ENCODE measurements at regions not wholly inside any gene's neighbourhood (a gene's known extent, or its start where the extent isn't known, plus 50 kb on each side); places are given as distances from the start of the nearest gene placed in this dataset.
"Not testable (repeated sequence)": the region's sequence is repeated elsewhere in the genome, so short reads cannot be mapped to it uniquely, and the experiment has no call there.

GRCh38 chr12:91452464-91452863, 269.8 kb upstream of the DCN start:
- H3K36me3 Mint-ChIP-seq (ENCODE audit: low read depth); H3K27me3 Mint-ChIP-seq (ENCODE audit: insufficient read depth); DNase-seq (ENCODE audit: low spot score); H3K4me1 Mint-ChIP-seq (ENCODE audit: low read depth); H3K4me3 Mint-ChIP-seq; intact Hi-C loops (cut with micrococcal nuclease); H3K27ac Mint-ChIP-seq: not testable (repeated sequence)
- H3K9me3 Mint-ChIP-seq, result peaks cover 19% of the 10 kb centered on the region

- no peaks in the 10 kb centered on the region for H3K27me3 Mint-ChIP-seq (ENCODE audit: insufficient read depth)
- H3K27ac Mint-ChIP-seq, result no peak overlapping the region
- no peaks in the 10 kb centered on the region for H3K36me3 Mint-ChIP-seq (ENCODE audit: low read depth)
- intact Hi-C loops (cut with micrococcal nuclease), result no loop called here
- no peaks in the 10 kb centered on the region for H3K9me3 Mint-ChIP-seq
- DNase-seq (ENCODE audit: low spot score), result no peak
- no peak overlapping the region for H3K4me3 Mint-ChIP-seq
- no peaks in the 10 kb centered on the region for H3K4me1 Mint-ChIP-seq (ENCODE audit: low read depth)
Measured at GRCh38 chr12:91441993-91442952, 259.7 kb upstream of the DCN start.

- Mint-ChIP-seq H3K4me3 (no peak overlapping the region), H3K27me3 (ENCODE audit: insufficient read depth) (no peaks in the 10 kb centered on the region), H3K36me3 (ENCODE audit: low read depth) (no peaks in the 10 kb centered on the region), H3K9me3 (no peaks in the 10 kb centered on the region), H3K27ac (no peak overlapping the region), H3K4me1 (ENCODE audit: low read depth) (no peaks in the 10 kb centered on the region)
- intact Hi-C loops (cut with micrococcal nuclease), result no loop called here
- no peak for DNase-seq (ENCODE audit: low spot score)
Measured at GRCh38 chr12:91441246-91441645, 258.6 kb upstream of the DCN start.

- Mint-ChIP-seq H3K27ac (no peak overlapping the region), H3K4me3 (no peak overlapping the region), H3K4me1 (ENCODE audit: low read depth) (no peaks in the 10 kb centered on the region), H3K9me3 (no peaks in the 10 kb centered on the region), H3K27me3 (ENCODE audit: insufficient read depth) (no peaks in the 10 kb centered on the region), H3K36me3 (ENCODE audit: low read depth) (no peaks in the 10 kb centered on the region)
- intact Hi-C loops (cut with micrococcal nuclease), result no loop called here
- DNase-seq (ENCODE audit: low spot score), result no peak
Measured at GRCh38 chr12:91434081-91434480, 251.5 kb upstream of the DCN start.

- Mint-ChIP-seq H3K4me1 (ENCODE audit: low read depth) (no peaks in the 10 kb centered on the region), H3K9me3 (no peaks in the 10 kb centered on the region), H3K27me3 (ENCODE audit: insufficient read depth) (no peaks in the 10 kb centered on the region), H3K36me3 (ENCODE audit: low read depth) (no peaks in the 10 kb centered on the region), H3K27ac (no peak overlapping the region), H3K4me3 (no peak overlapping the region)
- no peak for DNase-seq (ENCODE audit: low spot score)
- intact Hi-C loops (cut with micrococcal nuclease), result no loop called here
Measured at GRCh38 chr12:91432755-91433154, 250.1 kb upstream of the DCN start.

GRCh38 chr12:91432089-91432488, 249.5 kb upstream of the DCN start:
- H3K4me3 Mint-ChIP-seq, result no peak overlapping the region
- intact Hi-C loops (cut with micrococcal nuclease), result no loop called here
- no peak for DNase-seq (ENCODE audit: low spot score)
- H3K27ac Mint-ChIP-seq, result no peak overlapping the region
- H3K4me1 Mint-ChIP-seq (ENCODE audit: low read depth), result no peaks in the 10 kb centered on the region
- H3K36me3 Mint-ChIP-seq (ENCODE audit: low read depth), result no peaks in the 10 kb centered on the region
- no peaks in the 10 kb centered on the region for H3K9me3 Mint-ChIP-seq
- peaks cover 2% of the 10 kb centered on the region for H3K27me3 Mint-ChIP-seq (ENCODE audit: insufficient read depth)

- Mint-ChIP-seq H3K27me3 (ENCODE audit: insufficient read depth) (peaks cover 9% of the 10 kb centered on the region), H3K4me1 (ENCODE audit: low read depth) (no peaks in the 10 kb centered on the region), H3K4me3 (no peak overlapping the region), H3K9me3 (no peaks in the 10 kb centered on the region), H3K36me3 (ENCODE audit: low read depth) (no peaks in the 10 kb centered on the region), H3K27ac (no peak overlapping the region)
- no peak for DNase-seq (ENCODE audit: low spot score)
- intact Hi-C loops (cut with micrococcal nuclease), result no loop called here
Measured at GRCh38 chr12:91424506-91424905, 241.9 kb upstream of the DCN start.

- peaks cover 9% of the 10 kb centered on the region for H3K27me3 Mint-ChIP-seq (ENCODE audit: insufficient read depth)
- no peaks in the 10 kb centered on the region for H3K4me1 Mint-ChIP-seq (ENCODE audit: low read depth)
- no peak overlapping the region for H3K27ac Mint-ChIP-seq
- DNase-seq (ENCODE audit: low spot score), result no peak
- no peaks in the 10 kb centered on the region for H3K9me3 Mint-ChIP-seq
- no peak overlapping the region for H3K4me3 Mint-ChIP-seq
- H3K36me3 Mint-ChIP-seq (ENCODE audit: low read depth), result no peaks in the 10 kb centered on the region
- intact Hi-C loops (cut with micrococcal nuclease), result no loop called here
Measured at GRCh38 chr12:91423693-91424050, 241.1 kb upstream of the DCN start.

GRCh38 chr12:91422811-91423692, 240.4 kb upstream of the DCN start:
- H3K27ac Mint-ChIP-seq, result peak overlapping the region; percentile 42
- no peak overlapping the region for H3K4me3 Mint-ChIP-seq
- no peaks in the 10 kb centered on the region for H3K9me3 Mint-ChIP-seq
- intact Hi-C loops (cut with micrococcal nuclease), result no loop called here
- H3K27me3 Mint-ChIP-seq (ENCODE audit: insufficient read depth), result peaks cover 9% of the 10 kb centered on the region
- no peaks in the 10 kb centered on the region for H3K4me1 Mint-ChIP-seq (ENCODE audit: low read depth)
- H3K36me3 Mint-ChIP-seq (ENCODE audit: low read depth), result no peaks in the 10 kb centered on the region
- DNase-seq (ENCODE audit: low spot score), result no peak

GRCh38 chr12:91422127-91422526, 239.5 kb upstream of the DCN start:
- no peaks in the 10 kb centered on the region for H3K4me1 Mint-ChIP-seq (ENCODE audit: low read depth)
- no peaks in the 10 kb centered on the region for H3K9me3 Mint-ChIP-seq
- no peak overlapping the region for H3K4me3 Mint-ChIP-seq
- no peak overlapping the region for H3K27ac Mint-ChIP-seq
- peaks cover 7% of the 10 kb centered on the region for H3K27me3 Mint-ChIP-seq (ENCODE audit: insufficient read depth)
- no peaks in the 10 kb centered on the region for H3K36me3 Mint-ChIP-seq (ENCODE audit: low read depth)
- intact Hi-C loops (cut with micrococcal nuclease), result no loop called here
- no peak for DNase-seq (ENCODE audit: low spot score)

- intact Hi-C loops (cut with micrococcal nuclease), result no loop called here
- Mint-ChIP-seq H3K9me3 (no peaks in the 10 kb centered on the region), H3K4me3 (no peak overlapping the region), H3K4me1 (ENCODE audit: low read depth) (no peaks in the 10 kb centered on the region), H3K27ac (no peak overlapping the region), H3K27me3 (ENCODE audit: insufficient read depth) (peaks cover 7% of the 10 kb centered on the region), H3K36me3 (ENCODE audit: low read depth) (no peaks in the 10 kb centered on the region)
- no peak for DNase-seq (ENCODE audit: low spot score)
Measured at GRCh38 chr12:91419809-91420208, 237.2 kb upstream of the DCN start.

- Mint-ChIP-seq H3K36me3 (ENCODE audit: low read depth) (no peaks in the 10 kb centered on the region), H3K27me3 (ENCODE audit: insufficient read depth) (peaks cover 7% of the 10 kb centered on the region), H3K4me3 (no peak overlapping the region), H3K4me1 (ENCODE audit: low read depth) (no peaks in the 10 kb centered on the region), H3K27ac (no peak overlapping the region), H3K9me3 (no peaks in the 10 kb centered on the region)
- DNase-seq (ENCODE audit: low spot score), result no peak
- intact Hi-C loops (cut with micrococcal nuclease), result no loop called here
Measured at GRCh38 chr12:91418221-91419090, 235.8 kb upstream of the DCN start.

All from activated T-helper 1 cell treated with anti-CD3 and anti-CD28 coated beads, Interleukin-12 subunit alpha, Interleukin-12 subunit beta, Interleukin-2, Interleukin-4 antibody, amounts not matched to agents 30 ng/mL and 10 ng/mL and 1 ng/mL, durations not matched to agents 14 hours and 24 hours and 36 hours (primary cell).